SH-SY5Y (cell line): ENCODE measurements at regions not wholly inside any gene's neighbourhood (a gene's known extent, or its start where the extent isn't known, plus 50 kb on each side); places are given as distances from the start of the nearest gene placed in this dataset.

Experiments used
- GATA2 ChIP-seq: IDR thresholded peaks from 2 replicates; pipeline ENCODE4 v1.6.1; 2011; ENCODE audit warnings: mild to moderate bottlenecking, low read depth, low read length
- GATA3 ChIP-seq: IDR thresholded peaks from 2 replicates; pipeline ENCODE4 v1.6.1; 2011; ENCODE audit warnings: low read depth, mild to moderate bottlenecking, low read length, moderate library complexity

GRCh38 chr5:102590467-102590866, 91.7 kb upstream of the SLCO6A1 start:
- TF ChIP-seq GATA2 (no peak), GATA3 (no peak)
